OCI-LY1 (cell line): ENCODE measurements at regions not wholly inside any gene's neighbourhood (a gene's known extent, or its start where the extent isn't known, plus 50 kb on each side); places are given as distances from the start of the nearest gene placed in this dataset.

ENCODE experiments used
- H2AFZ ChIP-seq: fragments of 200-600 bp; sonication (generic), shearing (Covaris generic); 2 replicates; pipeline ENCODE4 v1.6.0; 2014; ENCODE audit warnings: antibody characterized with exemption, mild to moderate bottlenecking, low read length
- H3F3A ChIP-seq: fragments of 200-600 bp; sonication (generic), shearing (Covaris generic); 2 replicates; pipeline ENCODE4 v1.6.0; 2014; ENCODE audit warnings: mild to moderate bottlenecking, antibody characterized with exemption, low read length, moderate library complexity; ENCODE audit not compliant: insufficient read depth
- H3K27ac ChIP-seq: fragments of 200-600 bp; sonication (generic); 2 replicates; pipeline ENCODE4 v1.5.1; 2014; ENCODE audit warnings: low read length, mixed run types, mild to moderate bottlenecking, low read depth; ENCODE audit not compliant: poor library complexity, severe bottlenecking
- H3K27me3 ChIP-seq: fragments of 200-600 bp; sonication (generic); 2 replicates; pipeline ENCODE4 v1.6.0; 2014; ENCODE audit warnings: antibody characterized with exemption, mild to moderate bottlenecking, low read length, moderate library complexity; ENCODE audit not compliant: insufficient read depth
- H3K36me3 ChIP-seq: fragments of 200-600 bp; sonication (generic); 2 replicates; pipeline ENCODE4 v1.6.1; 2014; ENCODE audit warnings: mild to moderate bottlenecking, antibody characterized with exemption, low read length, moderate library complexity, mixed read lengths; ENCODE audit not compliant: insufficient read depth
- H3K4me1 ChIP-seq: fragments of 200-600 bp; sonication (generic); 2 replicates; pipeline ENCODE4 v1.5.1; 2014; ENCODE audit warnings: mild to moderate bottlenecking, low read length, moderate library complexity; ENCODE audit not compliant: insufficient read depth, severe bottlenecking
- H3K4me2 ChIP-seq: fragments of 200-600 bp; sonication (generic), shearing (Covaris generic); 2 replicates; pipeline ENCODE4 v1.6.1; 2014; ENCODE audit warnings: low read length
- H3K4me3 ChIP-seq: fragments of 200-600 bp; sonication (generic); 2 replicates; pipeline ENCODE4 v1.5.1; 2014; ENCODE audit warnings: low read length, low read depth, mild to moderate bottlenecking, mixed read lengths; ENCODE audit not compliant: poor library complexity, severe bottlenecking
- H3K79me2 ChIP-seq: fragments of 200-600 bp; shearing (Covaris generic); 2 replicates; pipeline ENCODE4 v1.6.1; 2016; ENCODE audit warnings: mixed run types, low read length, mixed read lengths; ENCODE audit not compliant: insufficient read depth
- H3K9ac ChIP-seq: fragments of 200-600 bp; sonication (generic), shearing (Covaris generic); 2 replicates; pipeline ENCODE4 v1.6.1; 2014; ENCODE audit warnings: mild to moderate bottlenecking, low read length, mixed read lengths
- H3K9me2 ChIP-seq: fragments of 200-600 bp; sonication (generic), shearing (Covaris generic); 2 replicates; pipeline ENCODE4 v1.6.1; 2014; ENCODE audit warnings: low read depth, mild to moderate bottlenecking, low read length, mixed read lengths
- H3K9me3 ChIP-seq: fragments of 200-600 bp; shearing (Covaris generic); 2 replicates; pipeline ENCODE4 v1.6.1; 2014; ENCODE audit warnings: low read length, mixed read lengths
- H4K20me1 ChIP-seq: fragments of 200-600 bp; sonication (generic), shearing (Covaris generic); 2 replicates; pipeline ENCODE4 v1.6.0; 2016; ENCODE audit warnings: mild to moderate bottlenecking, low read length; ENCODE audit not compliant: insufficient read depth
- EZH2 ChIP-seq: fragments of 200-600 bp; sonication (generic), shearing (Covaris generic); IDR thresholded peaks from 2 replicates; pipeline ENCODE4 v1.8.0; 2017; ENCODE audit warnings: borderline replicate concordance, mixed run types, mild to moderate bottlenecking, antibody characterized with exemption, low read length, moderate library complexity, mixed read lengths
- TF ChIP-seq, protein P1 (sequence below): fragments of 200-600 bp; sonication (generic), shearing (Covaris generic); IDR thresholded peaks from 2 replicates; pipeline ENCODE4 v1.5.1; 2017; ENCODE audit warnings: mild to moderate bottlenecking, antibody characterized with exemption, low read length, moderate library complexity, mixed read lengths

DNA sequence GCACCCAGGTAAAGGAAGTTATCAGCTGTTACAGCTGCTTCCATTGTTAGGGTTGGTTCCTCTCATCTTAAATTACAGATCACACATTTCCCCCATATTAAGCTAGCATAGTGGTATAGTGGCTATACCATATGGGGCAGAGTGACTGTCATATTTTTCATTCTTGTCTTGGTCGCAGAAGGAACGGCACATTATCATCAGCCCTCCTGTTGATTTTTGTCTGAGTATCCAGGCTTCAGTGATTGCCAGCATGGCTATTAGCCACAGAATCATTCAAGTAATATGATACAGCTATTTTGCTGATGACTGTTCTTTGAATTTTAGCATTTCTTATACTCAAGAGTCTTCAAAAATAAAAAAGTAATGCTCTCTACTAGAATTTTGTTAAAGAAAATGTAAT is 240.9 kb downstream of the LIG4 start:
- Histone ChIP-seq H3K9me3 (no peaks in the 10 kb centered on the region), H3K27me3 (no peaks in the 10 kb centered on the region), H2AFZ (no peak overlapping the region), H3K9ac (no peak overlapping the region), H3K27ac (no peak overlapping the region), H4K20me1 (no peaks in the 10 kb centered on the region), H3F3A (no peaks in the 10 kb centered on the region), H3K4me2 (no peak overlapping the region), H3K4me1 (no peaks in the 10 kb centered on the region), H3K4me3 (no peak overlapping the region), H3K36me3 (no peaks in the 10 kb centered on the region), H3K79me2 (no peaks in the 10 kb centered on the region), H3K9me2 (no peaks in the 10 kb centered on the region)
- TF ChIP-seq, protein P1, sequence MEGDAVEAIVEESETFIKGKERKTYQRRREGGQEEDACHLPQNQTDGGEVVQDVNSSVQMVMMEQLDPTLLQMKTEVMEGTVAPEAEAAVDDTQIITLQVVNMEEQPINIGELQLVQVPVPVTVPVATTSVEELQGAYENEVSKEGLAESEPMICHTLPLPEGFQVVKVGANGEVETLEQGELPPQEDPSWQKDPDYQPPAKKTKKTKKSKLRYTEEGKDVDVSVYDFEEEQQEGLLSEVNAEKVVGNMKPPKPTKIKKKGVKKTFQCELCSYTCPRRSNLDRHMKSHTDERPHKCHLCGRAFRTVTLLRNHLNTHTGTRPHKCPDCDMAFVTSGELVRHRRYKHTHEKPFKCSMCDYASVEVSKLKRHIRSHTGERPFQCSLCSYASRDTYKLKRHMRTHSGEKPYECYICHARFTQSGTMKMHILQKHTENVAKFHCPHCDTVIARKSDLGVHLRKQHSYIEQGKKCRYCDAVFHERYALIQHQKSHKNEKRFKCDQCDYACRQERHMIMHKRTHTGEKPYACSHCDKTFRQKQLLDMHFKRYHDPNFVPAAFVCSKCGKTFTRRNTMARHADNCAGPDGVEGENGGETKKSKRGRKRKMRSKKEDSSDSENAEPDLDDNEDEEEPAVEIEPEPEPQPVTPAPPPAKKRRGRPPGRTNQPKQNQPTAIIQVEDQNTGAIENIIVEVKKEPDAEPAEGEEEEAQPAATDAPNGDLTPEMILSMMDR, result no peak
- no peak for TF ChIP-seq EZH2

DNA sequence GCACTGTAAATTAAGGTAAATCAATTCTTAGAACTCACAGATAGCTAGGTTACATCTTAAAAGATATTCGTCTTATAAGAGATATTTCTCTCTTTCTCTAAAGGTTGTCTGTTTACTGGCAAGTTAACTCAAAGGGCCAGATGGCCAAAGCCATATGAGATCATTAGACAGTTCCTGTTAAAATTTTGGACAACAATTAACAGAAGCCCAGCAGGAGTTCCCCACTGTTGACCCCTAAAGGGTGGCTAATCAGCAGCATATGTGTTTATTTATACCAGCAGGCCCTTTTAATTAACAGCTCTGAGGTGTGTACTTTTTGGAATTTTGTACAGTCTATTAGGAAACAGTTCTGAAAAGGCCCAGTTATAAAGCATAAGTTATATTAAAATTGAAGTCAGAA is 245.8 kb downstream of the LIG4 start:
- no peak overlapping the region for H2AFZ ChIP-seq
- H3K27ac ChIP-seq, result no peak overlapping the region
- no peaks in the 10 kb centered on the region for H3K36me3 ChIP-seq
- no peaks in the 10 kb centered on the region for H3K27me3 ChIP-seq
- no peaks in the 10 kb centered on the region for H3K9me3 ChIP-seq
- no peaks in the 10 kb centered on the region for H3K79me2 ChIP-seq
- H3K4me1 ChIP-seq, result no peaks in the 10 kb centered on the region
- H3K9ac ChIP-seq, result no peak overlapping the region
- H3K4me3 ChIP-seq, result no peak overlapping the region
- H3K9me2 ChIP-seq, result no peaks in the 10 kb centered on the region
- TF ChIP-seq, protein P1, result no peak
- H3K4me2 ChIP-seq, result no peak overlapping the region
- H3F3A ChIP-seq, result no peaks in the 10 kb centered on the region
- H4K20me1 ChIP-seq, result no peaks in the 10 kb centered on the region

DNA sequence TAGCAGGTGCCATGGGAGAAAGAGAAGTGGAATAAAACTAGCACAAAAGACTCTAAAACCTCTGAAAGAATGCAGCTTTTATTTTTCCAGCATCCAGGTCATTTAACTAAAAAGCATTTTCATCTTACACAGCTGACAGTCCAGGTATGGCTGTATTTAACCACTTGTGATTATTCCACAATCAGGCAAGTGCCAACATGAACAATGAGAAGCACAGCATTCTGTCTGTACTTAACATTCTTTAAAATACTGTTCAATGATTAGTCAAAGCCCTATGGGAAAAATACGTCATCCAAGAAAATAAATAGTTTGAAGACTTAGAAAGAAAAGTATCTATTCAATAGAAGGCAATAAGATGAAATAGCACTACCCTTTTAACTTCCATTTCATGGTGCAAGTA is 246.9 kb downstream of the LIG4 start:
- Histone ChIP-seq H3K36me3 (no peaks in the 10 kb centered on the region), H4K20me1 (no peaks in the 10 kb centered on the region), H3F3A (no peaks in the 10 kb centered on the region), H3K9me2 (no peaks in the 10 kb centered on the region), H3K9me3 (no peaks in the 10 kb centered on the region), H3K4me3 (no peak overlapping the region), H3K4me1 (no peaks in the 10 kb centered on the region), H3K27me3 (no peaks in the 10 kb centered on the region), H2AFZ (no peak overlapping the region), H3K9ac (no peak overlapping the region), H3K4me2 (no peak overlapping the region), H3K79me2 (no peaks in the 10 kb centered on the region), H3K27ac (no peak overlapping the region)
- TF ChIP-seq, protein P1, result no peak
- TF ChIP-seq EZH2, result no peak
